ENCODE measurements at regions not wholly inside any gene's neighbourhood (a gene's known extent, or its start where the extent isn't known, plus 50 kb on each side); places are given as distances from the start of the nearest gene placed in this dataset.

DNA sequence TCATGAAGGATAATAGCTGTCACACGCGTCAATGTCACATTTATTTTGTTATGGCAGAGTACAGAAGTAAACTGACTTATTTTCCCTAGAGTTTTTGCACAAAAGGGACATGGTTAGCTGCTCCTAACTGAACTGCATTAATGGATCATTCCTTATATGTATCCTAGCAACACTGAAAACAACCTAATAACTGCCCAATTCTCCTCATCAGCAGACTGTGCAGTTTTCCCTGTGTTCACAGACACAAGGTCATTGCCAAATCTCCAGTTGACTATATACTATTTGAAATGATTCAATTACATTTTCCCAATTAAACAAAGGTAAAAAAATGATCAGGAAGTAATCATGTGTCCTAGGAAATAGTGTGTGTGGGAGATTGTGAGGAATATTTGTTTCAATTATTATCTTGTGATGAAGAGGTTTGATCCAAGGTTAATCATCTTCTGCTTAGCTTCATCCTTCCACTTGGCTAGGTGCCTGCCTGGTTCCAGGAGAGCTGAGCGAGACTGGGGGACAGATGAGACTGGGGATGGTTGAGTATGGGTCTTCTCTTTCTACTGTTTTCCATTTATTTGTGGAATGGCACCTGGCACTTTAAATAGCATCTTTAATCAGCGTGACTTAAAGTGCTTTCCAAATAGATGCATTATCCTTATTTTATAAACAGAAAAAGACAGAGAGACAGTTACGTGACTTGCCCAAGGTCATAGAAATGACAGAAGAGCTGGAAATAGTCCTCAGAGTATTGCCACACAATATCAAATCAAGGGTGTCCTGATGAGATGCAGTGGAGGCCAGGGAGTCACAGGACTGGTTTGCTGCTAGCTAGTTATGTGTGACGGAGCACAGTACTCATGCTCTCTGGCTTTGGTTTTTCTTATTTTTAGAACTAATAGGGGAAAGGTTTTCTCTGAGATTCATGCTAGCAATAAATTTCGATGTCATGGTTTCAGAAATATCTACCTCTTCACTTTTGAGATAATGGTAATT lies 335.6 kb downstream of the PIK3C3 start:
- no peak for DNase-seq (ENCODE audit: low read depth)
- TF ChIP-seq, protein P1, sequence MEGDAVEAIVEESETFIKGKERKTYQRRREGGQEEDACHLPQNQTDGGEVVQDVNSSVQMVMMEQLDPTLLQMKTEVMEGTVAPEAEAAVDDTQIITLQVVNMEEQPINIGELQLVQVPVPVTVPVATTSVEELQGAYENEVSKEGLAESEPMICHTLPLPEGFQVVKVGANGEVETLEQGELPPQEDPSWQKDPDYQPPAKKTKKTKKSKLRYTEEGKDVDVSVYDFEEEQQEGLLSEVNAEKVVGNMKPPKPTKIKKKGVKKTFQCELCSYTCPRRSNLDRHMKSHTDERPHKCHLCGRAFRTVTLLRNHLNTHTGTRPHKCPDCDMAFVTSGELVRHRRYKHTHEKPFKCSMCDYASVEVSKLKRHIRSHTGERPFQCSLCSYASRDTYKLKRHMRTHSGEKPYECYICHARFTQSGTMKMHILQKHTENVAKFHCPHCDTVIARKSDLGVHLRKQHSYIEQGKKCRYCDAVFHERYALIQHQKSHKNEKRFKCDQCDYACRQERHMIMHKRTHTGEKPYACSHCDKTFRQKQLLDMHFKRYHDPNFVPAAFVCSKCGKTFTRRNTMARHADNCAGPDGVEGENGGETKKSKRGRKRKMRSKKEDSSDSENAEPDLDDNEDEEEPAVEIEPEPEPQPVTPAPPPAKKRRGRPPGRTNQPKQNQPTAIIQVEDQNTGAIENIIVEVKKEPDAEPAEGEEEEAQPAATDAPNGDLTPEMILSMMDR (IDR thresholded peaks at IDR 0.05; ENCODE audit: insufficient read depth, low read length, severe bottlenecking), result no peak
- FAIRE-seq, result no peak
- Histone ChIP-seq H3K36me3 (ENCODE audit: control insufficient read depth, insufficient read depth, low read length) (no peaks in the 10 kb centered on the region), H3K27me3 (ENCODE audit: control insufficient read depth, insufficient read depth, low read length) (no peaks in the 10 kb centered on the region), H3K4me3 (ENCODE audit: low read depth, low read length) (no peak overlapping the region)

GRCh38 chr18:42292654-42293053 lies 337.6 kb downstream of the PIK3C3 start:
- no peak for FAIRE-seq
- no peak for DNase-seq (ENCODE audit: low read depth)
- Histone ChIP-seq H3K4me3 (ENCODE audit: low read depth, low read length) (no peak overlapping the region), H3K27me3 (ENCODE audit: control insufficient read depth, insufficient read depth, low read length) (no peaks in the 10 kb centered on the region), H3K36me3 (ENCODE audit: control insufficient read depth, insufficient read depth, low read length) (no peaks in the 10 kb centered on the region)
- TF ChIP-seq, protein P1 (IDR thresholded peaks at IDR 0.05; ENCODE audit: insufficient read depth, low read length, severe bottlenecking), result no peak

- TF ChIP-seq, protein P1 (IDR thresholded peaks at IDR 0.05; ENCODE audit: insufficient read depth, low read length, severe bottlenecking), result no peak
- Histone ChIP-seq H3K27me3 (ENCODE audit: control insufficient read depth, insufficient read depth, low read length) (no peaks in the 10 kb centered on the region), H3K4me3 (ENCODE audit: low read depth, low read length) (no peak overlapping the region), H3K36me3 (ENCODE audit: control insufficient read depth, insufficient read depth, low read length) (no peaks in the 10 kb centered on the region)
- DNase-seq (ENCODE audit: low read depth) (no peak), FAIRE-seq (no peak)
Observed at GRCh38 chr18:42296192-42296591, 341.2 kb downstream of the PIK3C3 start.

GRCh38 chr18:42296723-42297122 lies 341.7 kb downstream of the PIK3C3 start:
- FAIRE-seq (no peak), DNase-seq (ENCODE audit: low read depth) (peak; percentile 3)
- no peaks in the 10 kb centered on the region for H3K27me3 ChIP-seq (ENCODE audit: control insufficient read depth, insufficient read depth, low read length)
- H3K36me3 ChIP-seq (ENCODE audit: control insufficient read depth, insufficient read depth, low read length), result no peaks in the 10 kb centered on the region
- TF ChIP-seq, protein P1 (IDR thresholded peaks at IDR 0.05; ENCODE audit: insufficient read depth, low read length, severe bottlenecking), result no peak
- no peak overlapping the region for H3K4me3 ChIP-seq (ENCODE audit: low read depth, low read length)

- TF ChIP-seq, protein P1 (IDR thresholded peaks at IDR 0.05; ENCODE audit: insufficient read depth, low read length, severe bottlenecking), result peak; percentile 82
- FAIRE-seq (no peak), DNase-seq (ENCODE audit: low read depth) (peak; percentile 53)
- no peaks in the 10 kb centered on the region for H3K27me3 ChIP-seq (ENCODE audit: control insufficient read depth, insufficient read depth, low read length)
- H3K4me3 ChIP-seq (ENCODE audit: low read depth, low read length), result no peak overlapping the region
- H3K36me3 ChIP-seq (ENCODE audit: control insufficient read depth, insufficient read depth, low read length), result no peaks in the 10 kb centered on the region
Observed at GRCh38 chr18:42298759-42299675, 344.0 kb downstream of the PIK3C3 start.

Measured in bronchial epithelial cell (primary cell).